Pancreas (tissue), 10 donors: ENCODE measurements at regions not wholly inside any gene's neighbourhood (a gene's known extent, or its start where the extent isn't known, plus 50 kb on each side); places are given as distances from the start of the nearest gene placed in this dataset.

Experiments used
- ATAC-seq, 4 donors: fragments of 200-7000 bp; cut with Tn5 transposase; one replicate each; pipeline versions ENCODE4 v1.8.0 to v1.9.1; 2020; ENCODE audit warnings: mild to moderate bottlenecking in 4 of 4, moderate library complexity in 4 of 4
- DNase-seq, 6 donors: peaks; one replicate each; pipeline ENCODE4 v3.0.0-alpha.2; 2020
- FAIRE-seq: peaks from 2 replicates; lab custom pipeline; 2012; peaks lifted over from hg19 to GRCh38; lab: Jason Lieb, UNC
- H3K27ac ChIP-seq, 4 donors: fragments of 200-600 bp; sonication (generic); 1 replicate in 3 of 4; 2 replicates in 1 of 4; pipeline versions ENCODE4 v1.5.0 to v1.8.0; 2020
- H3K27me3 ChIP-seq, 4 donors: fragments of 200-600 bp; one replicate each; pipeline ENCODE4 v1.8.0; 2021
- H3K36me3 ChIP-seq, 3 donors: fragments of 200-600 bp; sonication (generic) in 1 of 3; one replicate each; pipeline versions ENCODE4 v1.5.0 to v1.8.0; 2020 to 2021
- H3K4me1 ChIP-seq, 3 donors: fragments of 200-600 bp; one replicate each; pipeline ENCODE4 v1.8.0; 2021
- H3K4me3 ChIP-seq, 4 donors: fragments of 200-600 bp; sonication (generic) in 2 of 4; one replicate each; pipeline versions ENCODE4 v1.5.0 to v1.8.0; 2020 to 2021
- H3K9me3 ChIP-seq, 4 donors: fragments of 200-600 bp; one replicate each; pipeline ENCODE4 v1.8.0; 2021
- CTCF ChIP-seq, 4 donors: fragments of 200-600 bp; sonication (generic) in 3 of 4; IDR thresholded peaks; one replicate each; pipeline versions ENCODE4 v1.5.0 to v1.8.0; 2021; ENCODE audit warnings: antibody characterized with exemption in 4 of 4
- WGBS, 2 donors: extraction: QIAGEN DNeasy Blood & Tissue Kit; methylation state at CpG; one replicate each; pipeline ENCODE4 v1.1.7; 2013; 5-methylcytosine and 5-hydroxymethylcytosine counted together
- intact Hi-C, 3 donors: fragments of 100-400 bp; cut with DNase I; formaldehyde crosslinking; loops; one replicate each; pipeline versions ENCODE4 v1.11.1 to v1.14.2; 2022
- donor health status: healthy with polysubstance abuse.
- donor health status: DM: no; HTN: no; CAD: no; lungs with moderate emphysema.
- donor health status: DM: no; HTN: no; CAD: no.
- donor health status: control.
- donor health status: control.
- donor health status: Bipolar disorder and iron deficiency.
- donor health status: DM: yes; HTN: yes; CAD: no.
- donor health status: DM: no; HTN: no; CAD: no.
- donor health status: DM: no; HTN: no; CAD: no.
- donor health status: DM: yes; HTN: yes; CAD: no.

- intact Hi-C loops: no loop called here
- H3K27ac ChIP-seq: no peak overlapping the region
Observed at GRCh38 chr9:21552244-21553170, 70.4 kb upstream of the IFNE start.

DNA sequence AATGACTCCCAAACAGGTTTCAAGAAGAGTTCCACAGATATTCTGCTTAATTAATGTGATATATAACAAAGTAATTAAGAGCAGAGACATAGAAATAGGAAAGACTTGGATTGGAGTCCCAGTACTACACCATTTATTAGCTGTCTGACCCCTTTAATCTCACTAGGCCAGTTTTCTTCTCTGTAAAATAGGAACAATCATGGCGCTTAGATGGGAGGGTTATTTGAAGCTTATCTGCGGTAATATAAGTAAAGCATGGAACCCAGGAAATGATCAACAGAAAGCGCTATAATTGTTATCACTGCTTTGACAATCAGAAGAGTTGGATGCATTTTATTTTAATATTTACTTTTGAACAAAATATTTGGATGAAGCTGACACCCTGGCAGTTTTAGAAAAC, 71.3 kb upstream of the IFNE start:
- Histone ChIP-seq H3K9me3 (no peaks in the 10 kb centered on the region), H3K36me3 (no peaks in the 10 kb centered on the region), H3K4me1 (peaks cover 0 to 5% (median 4%) of the 10 kb centered on the region in 3 donors), H3K4me3 (no peak overlapping the region), H3K27me3 (peaks cover 6 to 49% (median 29%) of the 10 kb centered on the region in 4 donors), H3K27ac (no peak overlapping the region)
- DNase-seq (no peak), ATAC-seq (no peak), FAIRE-seq (no peak)
- TF ChIP-seq CTCF (IDR thresholded peaks at IDR 0.05): no peak
- WGBS, 2 donors: 87 to 93% methylated on average over 3 of the region's 3 CpGs
- intact Hi-C loops: no loop called here

More at GRCh38 chr9:21552244-21553170, 70.4 kb upstream of the IFNE start:
- H3K9me3 ChIP-seq: no peaks in the 10 kb centered on the region
- no peak for TF ChIP-seq CTCF (IDR thresholded peaks at IDR 0.05)
- H3K36me3 ChIP-seq: no peaks in the 10 kb centered on the region
- peaks cover 0 to 5% (median 4%) of the 10 kb centered on the region in 3 donors for H3K4me1 ChIP-seq
- ATAC-seq (no peak), DNase-seq (no peak), FAIRE-seq (no peak)
- no peak overlapping the region for H3K4me3 ChIP-seq
- peaks cover 6 to 40% (median 22%) of the 10 kb centered on the region in 4 donors for H3K27me3 ChIP-seq
- 70 to 75% methylated on average over 3 of the region's 3 CpGs for WGBS, 2 donors

GRCh38 chr9:21554813-21555212, 72.7 kb upstream of the IFNE start:
- Histone ChIP-seq H3K4me3 (no peak overlapping the region), H3K27me3 (peaks cover 6 to 59% (median 31%) of the 10 kb centered on the region in 4 donors), H3K27ac (no peak overlapping the region), H3K4me1 (peaks cover 0 to 6% (median 5%) of the 10 kb centered on the region in 3 donors), H3K36me3 (no peaks in the 10 kb centered on the region), H3K9me3 (no peaks in the 10 kb centered on the region)
- ATAC-seq (no peak), DNase-seq (no peak), FAIRE-seq (no peak)
- intact Hi-C loops: no loop called here
- 63 to 83% methylated on average over 2 of the region's 2 CpGs for WGBS, 2 donors
- TF ChIP-seq CTCF (IDR thresholded peaks at IDR 0.05): no peak

GRCh38 chr9:21555911-21556310, 73.8 kb upstream of the IFNE start:
- intact Hi-C loops: no loop called here
- Histone ChIP-seq H3K27ac (no peak overlapping the region), H3K4me1 (peaks cover 0 to 6% (median 5%) of the 10 kb centered on the region in 3 donors), H3K4me3 (no peak overlapping the region), H3K27me3 (peaks cover 7 to 59% (median 31%) of the 10 kb centered on the region in 4 donors), H3K36me3 (no peaks in the 10 kb centered on the region), H3K9me3 (no peaks in the 10 kb centered on the region)
- DNase-seq: no peak
- no peak for TF ChIP-seq CTCF (IDR thresholded peaks at IDR 0.05)
- 81 to 92% methylated on average over 5 of the region's 5 CpGs for WGBS, 2 donors
- ATAC-seq: no peak
- FAIRE-seq: no peak
